ENCODE measurements at regions not wholly inside any gene's neighbourhood (a gene's known extent, or its start where the extent isn't known, plus 50 kb on each side); places are given as distances from the start of the nearest gene placed in this dataset.

GRCh38 chr5:5687113-5687512 is 264.6 kb downstream of the ICE1 start:
- H3K4me1 Mint-ChIP-seq = no peaks in the 10 kb centered on the region
- H3K27ac Mint-ChIP-seq = no peak overlapping the region
- peaks cover 6 to 13% (median 9%) of the 10 kb centered on the region in 3 donors for H3K27me3 Mint-ChIP-seq (ENCODE audit: low read depth in 3 of 3)
- peaks cover 0 to 4% (median 0%) of the 10 kb centered on the region in 3 donors for H3K36me3 Mint-ChIP-seq
- DNase-seq = no peak
- peaks cover 0 to 10% (median 2%) of the 10 kb centered on the region in 6 donors for H3K9me3 Mint-ChIP-seq
- no peak overlapping the region for H3K4me3 Mint-ChIP-seq

- no peak overlapping the region for H3K27ac Mint-ChIP-seq
- H3K9me3 Mint-ChIP-seq = peaks cover 0 to 10% (median 2%) of the 10 kb centered on the region in 6 donors
- peaks cover 0 to 4% (median 0%) of the 10 kb centered on the region in 3 donors for H3K36me3 Mint-ChIP-seq
- H3K27me3 Mint-ChIP-seq (ENCODE audit: low read depth in 3 of 3) = peaks cover 6 to 13% (median 6%) of the 10 kb centered on the region in 3 donors
- DNase-seq = no peak
- no peaks in the 10 kb centered on the region for H3K4me1 Mint-ChIP-seq
- no peak overlapping the region for H3K4me3 Mint-ChIP-seq
Observed at GRCh38 chr5:5686356-5686755, 263.9 kb downstream of the ICE1 start.

DNA sequence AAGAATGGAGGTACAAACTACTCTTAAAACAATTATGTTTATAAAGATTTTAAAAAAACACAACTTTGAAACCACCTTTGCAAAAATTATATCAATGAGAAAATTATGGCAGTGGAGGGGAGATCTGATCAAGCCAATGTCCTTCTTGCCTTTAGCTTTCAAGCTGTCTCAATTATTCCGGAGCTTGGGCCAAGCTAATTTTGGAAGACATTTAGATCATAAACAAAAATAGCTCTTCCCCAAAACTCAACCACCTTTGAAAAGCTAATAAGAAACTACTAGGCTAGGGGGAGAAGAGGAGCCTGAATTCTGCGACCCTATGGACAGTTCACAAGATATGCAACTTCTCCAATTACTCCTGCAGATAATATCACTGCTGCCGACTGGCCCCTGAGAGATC is 263.3 kb downstream of the ICE1 start:
- DNase-seq = no peak
- no peak overlapping the region for H3K27ac Mint-ChIP-seq
- peaks cover 0 to 10% (median 2%) of the 10 kb centered on the region in 6 donors for H3K9me3 Mint-ChIP-seq
- no peak overlapping the region for H3K4me3 Mint-ChIP-seq
- H3K27me3 Mint-ChIP-seq (ENCODE audit: low read depth in 3 of 3) = peaks cover 6 to 11% (median 6%) of the 10 kb centered on the region in 3 donors
- no peaks in the 10 kb centered on the region for H3K4me1 Mint-ChIP-seq
- peaks cover 0 to 4% (median 0%) of the 10 kb centered on the region in 3 donors for H3K36me3 Mint-ChIP-seq

DNA sequence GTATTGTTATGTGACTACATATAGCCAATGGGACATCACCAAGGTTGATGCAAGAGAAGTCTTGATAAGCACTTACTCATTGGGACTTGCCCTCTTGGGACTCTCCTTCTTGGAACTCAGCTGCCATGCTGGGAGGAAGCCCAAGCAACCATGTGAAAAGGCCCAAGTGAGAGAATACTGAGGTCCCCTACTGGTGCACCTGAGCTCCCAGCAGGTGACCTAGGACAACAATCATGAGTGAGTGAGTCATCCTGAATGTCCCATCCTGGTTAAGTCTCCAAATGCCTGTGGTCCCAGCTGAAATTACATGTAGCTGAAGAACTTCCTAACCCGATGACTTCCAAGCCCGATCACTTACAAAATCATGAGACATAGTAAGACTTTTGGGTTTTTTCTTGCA is 260.7 kb downstream of the ICE1 start:
- H3K27ac Mint-ChIP-seq = no peak overlapping the region
- peaks cover 0 to 4% (median 4%) of the 10 kb centered on the region in 3 donors for H3K27me3 Mint-ChIP-seq (ENCODE audit: low read depth in 3 of 3)
- peaks cover 0 to 4% (median 0%) of the 10 kb centered on the region in 3 donors for H3K36me3 Mint-ChIP-seq
- DNase-seq = no peak
- no peak overlapping the region for H3K4me3 Mint-ChIP-seq
- H3K4me1 Mint-ChIP-seq = no peaks in the 10 kb centered on the region
- H3K9me3 Mint-ChIP-seq = peaks cover 0 to 8% (median 2%) of the 10 kb centered on the region in 6 donors

DNA sequence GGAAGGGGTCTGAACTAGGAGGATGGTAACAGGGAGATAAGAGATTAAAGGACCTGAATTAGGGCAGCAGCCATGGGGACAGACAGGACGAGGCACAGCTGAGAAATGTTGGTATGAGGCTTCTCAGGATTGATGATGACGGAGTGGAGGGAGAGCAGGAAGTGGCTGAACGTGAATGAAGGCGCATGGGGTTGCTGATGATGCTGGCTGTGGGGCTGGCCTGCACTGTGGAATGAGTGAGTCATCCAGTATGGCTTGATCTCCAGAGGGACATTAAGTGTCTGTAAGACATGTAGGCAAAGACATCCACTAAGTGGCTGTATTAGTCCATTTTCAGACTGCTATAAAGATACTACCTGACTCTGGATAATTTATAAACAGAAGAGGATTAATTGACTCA is 256.4 kb downstream of the ICE1 start:
- no peaks in the 10 kb centered on the region for H3K4me1 Mint-ChIP-seq
- peaks cover 0 to 4% (median 0%) of the 10 kb centered on the region in 3 donors for H3K27me3 Mint-ChIP-seq (ENCODE audit: low read depth in 3 of 3)
- no peak overlapping the region for H3K27ac Mint-ChIP-seq
- H3K4me3 Mint-ChIP-seq = no peak overlapping the region
- peaks cover 0 to 4% (median 0%) of the 10 kb centered on the region in 3 donors for H3K36me3 Mint-ChIP-seq
- no peak for DNase-seq
- H3K9me3 Mint-ChIP-seq = peaks cover 0 to 5% (median under 1%) of the 10 kb centered on the region in 6 donors

DNA sequence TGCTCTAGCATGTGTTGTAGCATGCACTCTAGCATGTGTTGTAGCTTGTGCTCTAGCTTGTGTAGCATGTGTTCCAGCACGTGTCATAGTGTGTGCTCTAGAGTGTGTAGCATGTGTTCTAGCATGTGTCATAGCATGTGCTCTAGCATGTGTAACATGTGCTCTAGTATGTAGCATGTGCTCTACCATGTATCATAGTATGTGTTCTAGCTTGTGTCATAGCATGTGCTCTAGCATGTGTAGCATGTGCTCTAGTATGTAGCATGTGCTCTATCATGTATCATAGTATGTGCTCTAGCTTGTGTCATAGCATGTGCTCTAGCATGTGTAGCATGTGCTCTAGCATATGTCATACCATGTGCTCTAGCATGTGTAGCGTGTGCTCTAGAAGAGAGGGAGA is 255.3 kb downstream of the ICE1 start:
- H3K4me3 Mint-ChIP-seq = no peak overlapping the region
- H3K4me1 Mint-ChIP-seq = no peaks in the 10 kb centered on the region
- DNase-seq = no peak
- no peaks in the 10 kb centered on the region for H3K9me3 Mint-ChIP-seq
- H3K27me3 Mint-ChIP-seq (ENCODE audit: low read depth in 3 of 3) = peaks cover 0 to 3% (median 0%) of the 10 kb centered on the region in 3 donors
- H3K27ac Mint-ChIP-seq = no peak overlapping the region
- H3K36me3 Mint-ChIP-seq = no peaks in the 10 kb centered on the region

DNA sequence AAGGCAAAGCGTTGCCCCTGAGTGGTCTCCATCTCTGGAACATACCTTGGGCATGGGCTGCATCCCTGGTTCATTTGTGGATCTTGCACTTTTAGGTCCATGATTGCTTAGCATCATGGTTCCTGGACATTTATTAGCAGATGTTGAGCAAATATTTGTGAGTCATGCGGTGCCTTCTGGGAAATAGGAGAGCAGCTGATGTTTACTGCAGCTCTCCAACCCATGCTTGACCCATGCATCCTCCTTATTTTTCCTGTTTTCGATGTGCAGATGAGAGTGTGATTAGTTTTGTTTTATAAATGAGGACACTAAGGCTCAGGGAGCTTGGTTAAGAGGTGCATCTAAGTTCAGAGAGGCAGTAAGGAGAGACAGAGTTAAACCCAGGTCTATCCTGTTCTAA is 253.7 kb downstream of the ICE1 start:
- no peaks in the 10 kb centered on the region for H3K4me1 Mint-ChIP-seq
- no peaks in the 10 kb centered on the region for H3K36me3 Mint-ChIP-seq
- no peak overlapping the region for H3K4me3 Mint-ChIP-seq
- H3K27ac Mint-ChIP-seq = no peak overlapping the region
- no peak for DNase-seq
- H3K27me3 Mint-ChIP-seq (ENCODE audit: low read depth in 3 of 3) = peaks cover 0 to 3% (median 0%) of the 10 kb centered on the region in 3 donors
- no peaks in the 10 kb centered on the region for H3K9me3 Mint-ChIP-seq

- no peak overlapping the region for H3K4me3 Mint-ChIP-seq
- no peak overlapping the region for H3K27ac Mint-ChIP-seq
- peaks cover 0 to 3% (median 0%) of the 10 kb centered on the region in 3 donors for H3K27me3 Mint-ChIP-seq (ENCODE audit: low read depth in 3 of 3)
- H3K36me3 Mint-ChIP-seq = no peaks in the 10 kb centered on the region
- H3K9me3 Mint-ChIP-seq = no peaks in the 10 kb centered on the region
- no peak for DNase-seq
- H3K4me1 Mint-ChIP-seq = no peaks in the 10 kb centered on the region
Observed at GRCh38 chr5:5675511-5675910, 253.0 kb downstream of the ICE1 start.

DNA sequence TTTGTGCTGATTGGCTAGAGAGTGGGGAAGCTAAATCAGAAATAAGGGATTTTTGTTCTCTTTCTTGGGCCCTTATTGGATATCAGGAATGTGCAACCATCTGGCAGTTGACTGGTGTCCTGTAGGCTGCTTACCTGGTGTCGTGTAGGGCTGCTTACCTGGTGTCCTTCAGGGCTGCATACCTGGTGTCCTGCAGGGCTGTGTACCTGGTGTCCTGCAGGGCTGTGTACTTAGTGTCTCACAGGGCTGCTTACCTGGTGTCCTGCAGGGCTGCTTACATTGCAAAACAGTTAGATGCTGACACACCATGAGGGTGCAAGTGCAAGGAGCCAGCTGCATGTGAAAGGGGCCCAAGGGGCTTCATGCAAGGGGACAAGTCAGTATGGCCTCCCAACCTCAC is 249.3 kb downstream of the ICE1 start:
- no peaks in the 10 kb centered on the region for H3K9me3 Mint-ChIP-seq
- no peaks in the 10 kb centered on the region for H3K4me1 Mint-ChIP-seq
- no peak overlapping the region for H3K27ac Mint-ChIP-seq
- DNase-seq = no peak
- H3K27me3 Mint-ChIP-seq (ENCODE audit: low read depth in 3 of 3) = peaks cover 0 to 3% (median 2%) of the 10 kb centered on the region in 3 donors
- H3K4me3 Mint-ChIP-seq = no peak overlapping the region
- H3K36me3 Mint-ChIP-seq = no peaks in the 10 kb centered on the region

DNA sequence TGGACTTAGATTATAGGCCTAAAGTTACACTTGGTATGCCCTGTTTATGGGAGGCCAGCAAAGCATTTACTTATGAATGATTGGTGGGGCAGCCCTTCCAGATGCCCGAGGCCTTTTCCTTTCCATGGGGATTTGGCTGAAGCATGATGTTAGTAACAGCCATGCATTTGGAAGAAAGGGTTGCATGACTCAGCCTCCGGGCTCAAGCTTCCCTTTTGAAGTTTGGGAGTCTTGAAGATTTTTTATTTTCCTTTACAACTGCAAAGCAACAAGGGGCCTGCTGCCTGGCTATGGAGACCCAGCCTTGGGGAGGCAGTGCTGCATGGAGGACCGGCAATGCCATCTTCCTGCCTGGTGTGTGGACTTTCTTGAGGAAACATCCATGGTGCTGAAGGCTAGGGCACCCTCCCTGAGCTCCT is 244.7 kb downstream of the ICE1 start:
- Mint-ChIP-seq H3K27ac (no peak overlapping the region), H3K27me3 (ENCODE audit: low read depth in 3 of 3) (peaks cover 2 to 4% (median 2%) of the 10 kb centered on the region in 3 donors), H3K36me3 (no peaks in the 10 kb centered on the region), H3K4me3 (no peak overlapping the region), H3K4me1 (no peaks in the 10 kb centered on the region), H3K9me3 (no peaks in the 10 kb centered on the region)
- no peak for DNase-seq

- Mint-ChIP-seq H3K27me3 (ENCODE audit: low read depth in 3 of 3) (peaks cover 2 to 4% (median 2%) of the 10 kb centered on the region in 3 donors), H3K4me3 (no peak overlapping the region), H3K4me1 (no peaks in the 10 kb centered on the region), H3K36me3 (no peaks in the 10 kb centered on the region), H3K27ac (no peak overlapping the region), H3K9me3 (no peaks in the 10 kb centered on the region)
- DNase-seq = no peak
Observed at GRCh38 chr5:5666369-5666768, 243.9 kb downstream of the ICE1 start.

- no peak for DNase-seq
- Mint-ChIP-seq H3K4me1 (no peaks in the 10 kb centered on the region), H3K27me3 (ENCODE audit: low read depth in 3 of 3) (peaks cover 2 to 4% (median 2%) of the 10 kb centered on the region in 3 donors), H3K4me3 (no peak overlapping the region), H3K9me3 (no peaks in the 10 kb centered on the region), H3K36me3 (no peaks in the 10 kb centered on the region), H3K27ac (no peak overlapping the region)
Observed at GRCh38 chr5:5666076-5666365, 243.5 kb downstream of the ICE1 start.

- Mint-ChIP-seq H3K36me3 (no peaks in the 10 kb centered on the region), H3K9me3 (no peaks in the 10 kb centered on the region), H3K4me1 (no peaks in the 10 kb centered on the region), H3K4me3 (no peak overlapping the region), H3K27me3 (ENCODE audit: low read depth in 3 of 3) (peaks cover 2 to 4% (median 2%) of the 10 kb centered on the region in 3 donors), H3K27ac (no peak overlapping the region)
- no peak for DNase-seq
Observed at GRCh38 chr5:5665225-5666075, 243.0 kb downstream of the ICE1 start.

DNA sequence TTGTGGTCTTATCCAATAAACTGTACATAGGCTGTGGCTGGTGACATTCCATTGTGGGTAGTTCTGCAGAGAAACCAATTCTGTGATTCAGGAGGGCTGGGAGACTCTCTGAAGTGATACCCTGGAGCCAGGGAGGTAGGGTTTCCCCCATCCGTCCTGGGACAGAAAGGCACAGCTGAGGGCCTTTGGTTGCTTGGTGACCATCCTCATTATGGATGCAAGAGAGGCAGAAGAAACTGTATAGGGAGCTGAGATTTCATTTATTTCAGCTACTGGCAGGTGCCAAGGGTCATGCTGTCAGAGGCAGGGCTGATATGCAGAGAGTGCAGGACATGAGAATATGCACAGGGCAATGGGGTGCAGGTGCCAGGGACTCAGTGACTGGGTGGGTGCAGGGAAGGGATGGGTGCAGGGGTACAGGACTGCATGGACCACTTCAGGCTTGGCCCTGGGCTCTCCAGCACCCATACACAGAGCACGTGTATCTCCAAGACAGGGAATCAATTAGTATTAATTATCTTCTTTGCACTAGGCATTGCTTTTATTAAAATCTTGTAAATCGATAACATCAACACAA is 236.5 kb downstream of the ICE1 start:
- H3K36me3 Mint-ChIP-seq = no peaks in the 10 kb centered on the region
- no peak overlapping the region for H3K4me3 Mint-ChIP-seq
- H3K4me1 Mint-ChIP-seq = no peaks in the 10 kb centered on the region
- no peak for DNase-seq
- no peak overlapping the region for H3K27ac Mint-ChIP-seq
- peaks cover 3 to 11% (median 4%) of the 10 kb centered on the region in 3 donors for H3K27me3 Mint-ChIP-seq (ENCODE audit: low read depth in 3 of 3)
- H3K9me3 Mint-ChIP-seq = peaks cover 0 to 3% (median 0%) of the 10 kb centered on the region in 6 donors
